LNCaP clone FGC (cell line): ENCODE measurements at regions not wholly inside any gene's neighbourhood (a gene's known extent, or its start where the extent isn't known, plus 50 kb on each side); places are given as distances from the start of the nearest gene placed in this dataset.

ENCODE experiments used
- DNase-seq: peaks from one replicate; pipeline ENCODE4 v3.0.0-alpha.2; 2011; ENCODE audit warnings: low read depth
- H3K4me3 ChIP-seq: 2 replicates; pipeline ENCODE4 v1.5.1; 2011; ENCODE audit warnings: mild to moderate bottlenecking, low read depth, low read length, control low read depth
- CTCF ChIP-seq: IDR thresholded peaks from 2 replicates; pipeline ENCODE4 v1.5.1; 2012; ENCODE audit warnings: mild to moderate bottlenecking; ENCODE audit not compliant: control insufficient read depth, insufficient read depth; ENCODE audit errors: extremely low read depth

- H3K4me3 ChIP-seq: no peak overlapping the region
- no peak for DNase-seq
- no peak for TF ChIP-seq CTCF
Measured at GRCh38 chr16:79533292-79533691, 67.2 kb downstream of the MAF start.

GRCh38 chr16:79532785-79533184, 67.8 kb downstream of the MAF start:
- TF ChIP-seq CTCF: no peak
- no peak for DNase-seq
- H3K4me3 ChIP-seq: no peak overlapping the region

GRCh38 chr16:79532273-79532672, 68.3 kb downstream of the MAF start:
- no peak for TF ChIP-seq CTCF

GRCh38 chr16:79528338-79528737, 72.2 kb downstream of the MAF start:
- TF ChIP-seq CTCF: no peak
- H3K4me3 ChIP-seq: no peak overlapping the region
- no peak for DNase-seq

More at GRCh38 chr16:79532273-79532672, 68.3 kb downstream of the MAF start:
- no peak for DNase-seq
- no peak overlapping the region for H3K4me3 ChIP-seq

GRCh38 chr16:79523971-79524370, 76.6 kb downstream of the MAF start:
- no peak for DNase-seq
- TF ChIP-seq CTCF: no peak
- H3K4me3 ChIP-seq: no peak overlapping the region

GRCh38 chr16:79519448-79519847, 81.1 kb downstream of the MAF start:
- no peak for TF ChIP-seq CTCF
- no peak overlapping the region for H3K4me3 ChIP-seq
- no peak for DNase-seq

GRCh38 chr16:79517156-79517555, 83.4 kb downstream of the MAF start:
- no peak for TF ChIP-seq CTCF
- no peak for DNase-seq
- H3K4me3 ChIP-seq: no peak overlapping the region
